ENCODE measurements at regions not wholly inside any gene's neighbourhood (a gene's known extent, or its start where the extent isn't known, plus 50 kb on each side); places are given as distances from the start of the nearest gene placed in this dataset.

DNA sequence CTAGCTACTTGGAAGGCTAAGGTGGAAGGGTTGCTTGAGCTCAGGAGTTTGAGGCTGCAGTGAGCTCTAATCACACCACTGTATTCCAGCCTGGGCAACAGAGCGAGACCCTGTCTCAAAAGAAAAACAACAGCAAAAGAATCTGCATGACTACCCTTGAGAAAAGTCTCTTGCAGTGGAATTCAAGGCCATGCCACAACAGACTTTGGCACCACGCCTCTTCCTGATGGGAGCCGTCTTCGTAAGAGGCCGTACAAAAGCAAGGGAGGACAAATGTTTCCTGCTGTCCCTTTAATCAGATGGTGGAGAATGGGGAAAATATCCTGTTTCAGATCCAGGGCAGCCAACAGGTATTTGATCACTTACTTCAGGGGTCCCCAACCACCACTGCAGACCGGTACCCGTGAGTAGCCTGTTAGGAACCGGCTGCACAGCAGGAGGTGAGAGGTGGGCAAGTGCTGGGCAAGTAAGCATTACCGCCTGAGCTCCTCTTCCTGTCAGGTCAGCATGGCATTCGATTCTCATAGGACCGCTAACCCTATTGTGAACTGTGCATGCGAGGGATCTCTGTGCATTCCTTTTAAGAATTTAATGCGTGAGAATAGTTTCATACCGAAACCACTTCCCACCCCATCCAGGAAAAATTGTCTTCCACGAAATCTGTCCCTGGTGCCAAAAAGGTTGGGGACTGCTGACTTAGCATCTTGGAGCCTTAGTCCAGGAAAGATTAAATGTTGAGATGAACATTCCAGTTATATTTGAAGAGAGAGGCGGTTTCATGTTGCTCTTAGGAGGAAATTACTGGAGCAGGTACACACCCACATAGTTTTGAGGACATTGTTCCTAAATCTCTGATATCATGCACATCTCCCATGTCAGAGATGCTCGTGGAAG is 94.4 kb upstream of the XPO1 start:
- TF ChIP-seq SUZ12 (IDR thresholded peaks at IDR 0.05): no peak
- TF ChIP-seq FOXM1 (IDR thresholded peaks at IDR 0.05; ENCODE audit: borderline replicate concordance): no peak
- no peak for TF ChIP-seq BHLHE40 (IDR thresholded peaks at IDR 0.05; ENCODE audit: borderline replicate concordance)
- no peak for TF ChIP-seq CTBP1 (IDR thresholded peaks at IDR 0.05; ENCODE audit: borderline replicate concordance)
- no peak for TF ChIP-seq SP1 (IDR thresholded peaks at IDR 0.05)
- no peak for TF ChIP-seq ARNT (IDR thresholded peaks at IDR 0.05)
